Ishikawa (cell line): ENCODE measurements at regions not wholly inside any gene's neighbourhood (a gene's known extent, or its start where the extent isn't known, plus 50 kb on each side); places are given as distances from the start of the nearest gene placed in this dataset.
A peak's percentile ranks its signal among the peaks of the same experiment; 100 is the strongest.

Source experiments
- CEBPB ChIP-seq: IDR thresholded peaks from 2 replicates; pipeline ENCODE4 v1.6.1; 2012
- CREB1 ChIP-seq: IDR thresholded peaks from 2 replicates; pipeline ENCODE4 v1.6.1; 2012; ENCODE audit warnings: low read depth
- EGR1 ChIP-seq: IDR thresholded peaks from 2 replicates; pipeline ENCODE4 v1.6.1; 2012
- EP300 ChIP-seq: IDR thresholded peaks from 2 replicates; pipeline ENCODE4 v1.6.1; 2012; ENCODE audit warnings: borderline replicate concordance
- FOXM1 ChIP-seq: IDR thresholded peaks from 2 replicates; pipeline ENCODE4 v1.6.1; 2012; ENCODE audit warnings: low read depth, borderline replicate concordance
- NFIC ChIP-seq: IDR thresholded peaks from 2 replicates; pipeline ENCODE4 v1.6.1; 2012
- RAD21 ChIP-seq: IDR thresholded peaks from 2 replicates; pipeline ENCODE4 v1.6.1; 2012; ENCODE audit warnings: low read depth
- TAF1 ChIP-seq: IDR thresholded peaks from 2 replicates; pipeline ENCODE4 v1.6.1; 2012; ENCODE audit warnings: low read depth, mild to moderate bottlenecking
- TCF12 ChIP-seq: IDR thresholded peaks from 2 replicates; pipeline ENCODE4 v1.6.1; 2012; ENCODE audit warnings: low read depth
- TEAD4 ChIP-seq: IDR thresholded peaks from 2 replicates; pipeline ENCODE4 v1.6.1; 2012
- YY1 ChIP-seq: IDR thresholded peaks from 2 replicates; pipeline ENCODE4 v1.6.1; 2012; ENCODE audit warnings: low read depth
- ZBTB7A ChIP-seq: IDR thresholded peaks from 2 replicates; pipeline ENCODE4 v1.6.1; 2012; ENCODE audit warnings: low read depth
- TF ChIP-seq, protein P1 (sequence below): IDR thresholded peaks from 2 replicates; pipeline ENCODE4 v1.6.1; 2012; ENCODE audit warnings: low read depth, mild to moderate bottlenecking
- TF ChIP-seq, protein P2 (sequence below): IDR thresholded peaks from 2 replicates; pipeline ENCODE4 v1.6.1; 2012
- TF ChIP-seq, protein P3 (sequence below): IDR thresholded peaks from 2 replicates; pipeline ENCODE4 v1.6.1; 2012

DNA sequence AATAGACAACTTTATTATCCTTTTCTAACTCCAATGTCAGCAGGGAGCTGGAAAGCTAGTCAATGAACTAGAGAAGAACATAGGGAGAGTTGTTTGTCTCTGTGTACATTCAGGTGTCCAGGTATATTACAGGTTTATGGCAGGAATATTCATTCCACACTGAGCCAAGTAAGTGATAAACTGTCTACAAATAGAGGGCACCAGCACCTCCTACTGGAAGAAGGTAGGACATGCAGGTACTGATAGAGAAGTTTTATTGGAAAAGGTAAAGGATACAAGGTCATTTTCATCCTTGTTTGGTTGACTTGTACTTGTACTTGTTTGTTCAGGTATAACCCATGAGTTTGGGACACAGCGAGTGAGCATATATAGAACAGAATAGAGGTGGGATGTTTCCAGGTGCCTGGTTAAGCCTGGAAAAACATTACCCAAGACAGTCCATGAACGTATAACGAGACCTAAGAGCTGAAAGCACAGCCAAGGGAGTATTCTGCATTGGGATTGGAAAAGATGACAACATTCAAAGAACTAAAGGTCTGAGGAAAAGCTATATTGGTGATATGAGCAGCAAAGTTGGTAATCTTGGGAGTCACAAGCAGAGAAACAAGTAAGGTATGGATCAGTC, 61.4 kb upstream of the PPP1R3C start:
- TF ChIP-seq CREB1 (no peak), RAD21 (peak; percentile 94)

DNA sequence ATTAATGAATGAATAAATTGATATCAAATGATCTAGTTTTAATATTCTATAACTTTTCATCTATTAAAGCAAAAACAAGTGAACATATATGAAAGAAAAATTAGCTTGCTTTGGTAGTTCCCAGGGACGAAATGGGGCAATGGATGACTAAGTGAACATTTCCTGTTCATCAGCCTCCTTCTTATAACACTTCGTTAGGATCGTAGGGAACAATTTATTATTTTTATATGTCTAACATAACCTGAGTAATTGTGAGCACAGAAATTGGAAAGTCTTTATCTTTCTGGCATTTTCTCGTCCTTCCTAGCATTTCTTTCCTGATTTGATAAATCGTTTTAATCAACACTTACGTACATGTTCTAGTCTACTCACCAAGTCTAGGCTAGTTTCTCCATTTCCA, 59.1 kb upstream of the PPP1R3C start:
- no peak for TF ChIP-seq RAD21
- no peak for TF ChIP-seq TAF1
- TF ChIP-seq, protein P1, sequence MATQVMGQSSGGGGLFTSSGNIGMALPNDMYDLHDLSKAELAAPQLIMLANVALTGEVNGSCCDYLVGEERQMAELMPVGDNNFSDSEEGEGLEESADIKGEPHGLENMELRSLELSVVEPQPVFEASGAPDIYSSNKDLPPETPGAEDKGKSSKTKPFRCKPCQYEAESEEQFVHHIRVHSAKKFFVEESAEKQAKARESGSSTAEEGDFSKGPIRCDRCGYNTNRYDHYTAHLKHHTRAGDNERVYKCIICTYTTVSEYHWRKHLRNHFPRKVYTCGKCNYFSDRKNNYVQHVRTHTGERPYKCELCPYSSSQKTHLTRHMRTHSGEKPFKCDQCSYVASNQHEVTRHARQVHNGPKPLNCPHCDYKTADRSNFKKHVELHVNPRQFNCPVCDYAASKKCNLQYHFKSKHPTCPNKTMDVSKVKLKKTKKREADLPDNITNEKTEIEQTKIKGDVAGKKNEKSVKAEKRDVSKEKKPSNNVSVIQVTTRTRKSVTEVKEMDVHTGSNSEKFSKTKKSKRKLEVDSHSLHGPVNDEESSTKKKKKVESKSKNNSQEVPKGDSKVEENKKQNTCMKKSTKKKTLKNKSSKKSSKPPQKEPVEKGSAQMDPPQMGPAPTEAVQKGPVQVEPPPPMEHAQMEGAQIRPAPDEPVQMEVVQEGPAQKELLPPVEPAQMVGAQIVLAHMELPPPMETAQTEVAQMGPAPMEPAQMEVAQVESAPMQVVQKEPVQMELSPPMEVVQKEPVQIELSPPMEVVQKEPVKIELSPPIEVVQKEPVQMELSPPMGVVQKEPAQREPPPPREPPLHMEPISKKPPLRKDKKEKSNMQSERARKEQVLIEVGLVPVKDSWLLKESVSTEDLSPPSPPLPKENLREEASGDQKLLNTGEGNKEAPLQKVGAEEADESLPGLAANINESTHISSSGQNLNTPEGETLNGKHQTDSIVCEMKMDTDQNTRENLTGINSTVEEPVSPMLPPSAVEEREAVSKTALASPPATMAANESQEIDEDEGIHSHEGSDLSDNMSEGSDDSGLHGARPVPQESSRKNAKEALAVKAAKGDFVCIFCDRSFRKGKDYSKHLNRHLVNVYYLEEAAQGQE: no peak
- TF ChIP-seq CEBPB: no peak
- no peak for TF ChIP-seq ZBTB7A
- no peak for TF ChIP-seq TCF12
- no peak for TF ChIP-seq NFIC
- TF ChIP-seq EGR1: no peak
- TF ChIP-seq, protein P2, sequence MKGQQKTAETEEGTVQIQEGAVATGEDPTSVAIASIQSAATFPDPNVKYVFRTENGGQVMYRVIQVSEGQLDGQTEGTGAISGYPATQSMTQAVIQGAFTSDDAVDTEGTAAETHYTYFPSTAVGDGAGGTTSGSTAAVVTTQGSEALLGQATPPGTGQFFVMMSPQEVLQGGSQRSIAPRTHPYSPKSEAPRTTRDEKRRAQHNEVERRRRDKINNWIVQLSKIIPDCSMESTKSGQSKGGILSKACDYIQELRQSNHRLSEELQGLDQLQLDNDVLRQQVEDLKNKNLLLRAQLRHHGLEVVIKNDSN: no peak
- no peak for TF ChIP-seq TEAD4
- no peak for TF ChIP-seq FOXM1
- TF ChIP-seq YY1: no peak
- TF ChIP-seq, protein P3, sequence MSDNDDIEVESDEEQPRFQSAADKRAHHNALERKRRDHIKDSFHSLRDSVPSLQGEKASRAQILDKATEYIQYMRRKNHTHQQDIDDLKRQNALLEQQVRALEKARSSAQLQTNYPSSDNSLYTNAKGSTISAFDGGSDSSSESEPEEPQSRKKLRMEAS: no peak
- TF ChIP-seq EP300: no peak
- TF ChIP-seq CREB1: no peak

DNA sequence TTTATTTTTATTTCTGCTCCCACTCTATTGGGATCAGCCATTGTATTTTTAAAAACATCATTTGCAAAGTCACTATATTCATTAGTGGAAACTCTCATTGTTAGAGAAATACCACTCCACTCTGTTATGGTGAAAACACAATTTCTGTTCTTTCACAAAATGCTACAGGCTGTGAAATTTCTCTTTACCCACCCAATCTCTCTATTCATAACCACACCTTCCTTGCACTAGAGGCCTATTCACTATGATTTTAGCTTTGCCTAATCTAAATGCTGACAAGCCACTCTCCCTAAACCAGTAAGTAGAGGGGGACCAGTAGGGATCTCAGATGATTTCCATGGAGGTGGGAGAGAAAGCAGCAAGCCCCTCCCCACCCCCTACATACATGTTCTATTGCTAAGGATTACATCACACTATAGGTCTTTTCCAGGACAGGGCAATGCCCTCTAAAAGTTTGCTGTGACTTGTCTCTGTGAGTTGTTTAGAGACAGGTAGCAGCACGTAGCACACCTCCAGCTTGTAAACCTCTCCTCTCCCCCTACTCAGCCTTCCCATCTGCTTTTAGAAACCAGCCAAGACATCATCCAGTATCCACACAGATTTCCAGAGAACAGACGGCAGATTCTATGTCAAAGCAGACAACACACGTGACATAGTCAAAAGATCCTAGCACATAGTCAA, 58.3 kb upstream of the PPP1R3C start:
- TF ChIP-seq TEAD4 (no peak), TAF1 (no peak), EGR1 (no peak), NFIC (no peak), CREB1 (no peak), TCF12 (no peak), ZBTB7A (no peak), YY1 (no peak), CEBPB (no peak)
- TF ChIP-seq, protein P2: no peak
- TF ChIP-seq, protein P3: no peak

DNA sequence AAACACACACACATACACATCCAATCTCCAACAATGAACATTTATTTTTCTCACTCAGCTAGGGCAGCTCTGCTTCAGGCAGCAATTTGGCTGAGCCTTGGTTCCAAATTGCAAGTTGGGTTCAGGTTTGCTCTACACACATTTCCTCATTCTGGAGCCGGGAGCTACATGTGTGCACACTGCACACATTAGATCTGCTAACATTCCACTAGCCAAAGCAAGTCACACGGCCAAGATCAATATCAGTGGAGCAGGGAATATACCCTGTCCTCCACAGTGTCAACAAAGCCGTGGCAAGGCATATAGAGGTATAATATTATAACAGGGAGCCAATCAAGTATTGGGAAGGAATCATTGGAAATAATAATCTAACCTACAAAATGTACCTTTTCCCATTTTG, 57.5 kb upstream of the PPP1R3C start:
- TF ChIP-seq TCF12: no peak
- no peak for TF ChIP-seq NFIC
- TF ChIP-seq EP300: no peak
- TF ChIP-seq, protein P1: no peak
- TF ChIP-seq, protein P2: no peak
- TF ChIP-seq YY1: no peak
- TF ChIP-seq CEBPB: no peak
- no peak for TF ChIP-seq TEAD4
- no peak for TF ChIP-seq ZBTB7A
- no peak for TF ChIP-seq TAF1
- TF ChIP-seq EGR1: no peak
- TF ChIP-seq FOXM1: no peak
- no peak for TF ChIP-seq RAD21
- TF ChIP-seq, protein P3: no peak
- TF ChIP-seq CREB1: no peak

DNA sequence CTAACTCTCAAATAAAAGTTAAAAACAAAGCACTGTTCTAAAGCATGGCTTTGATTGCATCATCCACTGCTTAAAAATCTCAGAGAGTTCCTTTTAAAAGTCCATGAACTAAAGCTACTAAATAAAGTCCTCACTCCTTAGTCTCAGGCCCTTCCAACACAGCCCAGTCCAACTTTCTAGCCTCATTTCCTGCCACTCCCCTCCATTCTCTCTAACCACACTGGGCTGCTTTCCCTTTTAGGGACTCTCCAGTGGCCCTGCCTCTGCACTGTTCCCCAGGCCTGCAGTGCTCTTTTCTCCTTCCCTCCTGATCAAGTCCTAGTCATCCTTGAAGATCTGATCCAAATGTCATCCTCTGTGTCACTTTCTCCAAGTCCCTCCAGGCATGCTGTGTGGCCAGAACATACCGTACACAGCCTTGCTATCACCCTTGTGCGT, 56.9 kb upstream of the PPP1R3C start:
- TF ChIP-seq NFIC (peak; percentile 38; the same call in 1 of the 2 replicates), TCF12 (no peak), CEBPB (peak; percentile 59)
- TF ChIP-seq, protein P1: no peak
